H1 (cell line): ENCODE measurements at regions not wholly inside any gene's neighbourhood (a gene's known extent, or its start where the extent isn't known, plus 50 kb on each side); places are given as distances from the start of the nearest gene placed in this dataset.

Source experiments
- CTCF ChIA-PET: fragments of 300-600 bp; sonication (Branson Sonifier 250); formaldehyde crosslinking; loops from one replicate; lab custom pipeline; 2021; ENCODE audit not compliant: partially characterized antibody; lab: Charles Lee
- POLR2A ChIA-PET: fragments of 300-600 bp; sonication (Branson Sonifier 250); formaldehyde crosslinking; loops from one replicate; lab custom pipeline; 2021; ENCODE audit warnings: inconsistent platforms; ENCODE audit not compliant: partially characterized antibody; lab: Charles Lee
- DNase-seq, 2 experiments: peaks; one replicate each; pipeline versions ENCODE4 v3.0.0 to v3.0.0-alpha.2; 2010 to 2022; ENCODE audit warnings: low spot score in 2 of 2, low read depth in 1 of 2, mixed read lengths in 1 of 2
- FAIRE-seq: peaks from 2 replicates; lab custom pipeline; 2011; peaks lifted over from hg19 to GRCh38; lab: Jason Lieb, UNC
- H2AFZ ChIP-seq: 2 replicates; pipeline ENCODE4 v1.8.1; 2012; ENCODE audit warnings: low read length, inconsistent platforms
- H2AK5ac ChIP-seq: 2 replicates; pipeline ENCODE4 v1.6.1; 2013; ENCODE audit warnings: low read depth, low read length
- H2BK120ac ChIP-seq: replicated peaks from 2 replicates; pipeline ENCODE3; 2013; ENCODE audit warnings: low read depth, low read length, inconsistent platforms
- H2BK12ac ChIP-seq: 2 replicates; pipeline ENCODE4 v1.6.1; 2013; ENCODE audit warnings: low read depth, low read length
- H2BK15ac ChIP-seq: 2 replicates; pipeline ENCODE4 v1.6.1; 2013; ENCODE audit warnings: low read length
- H2BK20ac ChIP-seq: 2 replicates; pipeline ENCODE4 v1.6.1; 2013; ENCODE audit warnings: low read length
- H2BK5ac ChIP-seq: 2 replicates; pipeline ENCODE4 v1.6.1; 2013; ENCODE audit warnings: low read depth, low read length
- H3K14ac ChIP-seq: 2 replicates; pipeline ENCODE4 v1.6.1; 2013; ENCODE audit warnings: inconsistent platforms; ENCODE audit not compliant: insufficient read length
- H3K18ac ChIP-seq: 2 replicates; pipeline ENCODE4 v1.6.1; 2013; ENCODE audit warnings: low read length; ENCODE audit errors: extremely low read depth
- H3K23ac ChIP-seq: 2 replicates; pipeline ENCODE4 v1.6.1; 2013; ENCODE audit warnings: inconsistent platforms; ENCODE audit not compliant: insufficient read length
- H3K23me2 ChIP-seq: 2 replicates; pipeline ENCODE4 v1.6.1; 2013; ENCODE audit warnings: low read depth, low read length
- H3K27ac ChIP-seq: 2 replicates; pipeline ENCODE4 v1.6.1; 2011; ENCODE audit warnings: low read depth, low read length, inconsistent platforms
- H3K27me3 ChIP-seq, 4 experiments: replicated peaks in 1 of 4; 1 replicate in 1 of 4; 2 replicates in 3 of 4; pipeline versions ENCODE4 v1.6.1 to v1.8.1; 2011 to 2013; ENCODE audit warnings: low read length in 3 of 4, mild to moderate bottlenecking in 3 of 4, inconsistent platforms in 2 of 4, mixed read lengths in 2 of 4, moderate library complexity in 1 of 4; ENCODE audit not compliant: control insufficient read depth in 3 of 4, insufficient read depth in 3 of 4; ENCODE audit errors: extremely low read depth in 1 of 4
- H3K36me3 ChIP-seq, 4 experiments: 2 replicates each; pipeline versions ENCODE4 v1.6.1 to v1.8.1; 2011 to 2013; ENCODE audit warnings: mild to moderate bottlenecking in 4 of 4, low read length in 3 of 4, moderate library complexity in 2 of 4, control low read depth in 1 of 4, inconsistent platforms in 1 of 4; ENCODE audit not compliant: insufficient read depth in 4 of 4, control insufficient read depth in 2 of 4
- H3K4ac ChIP-seq: replicated peaks from 2 replicates; pipeline ENCODE3; 2013; ENCODE audit warnings: low read length, low read depth, mixed read lengths, inconsistent platforms; ENCODE audit not compliant: insufficient read length
- H3K4me1 ChIP-seq, 4 experiments: replicated peaks in 1 of 4; 1 replicate in 1 of 4; 2 replicates in 3 of 4; pipeline versions ENCODE4 v1.6.1 to v1.8.1; 2011 to 2013; ENCODE audit warnings: low read length in 3 of 4, inconsistent platforms in 2 of 4, mixed read lengths in 1 of 4; ENCODE audit not compliant: insufficient read depth in 4 of 4, control insufficient read depth in 3 of 4
- H3K4me2 ChIP-seq, 2 experiments: 2 replicates each; pipeline versions ENCODE4 v1.6.1 to v1.8.1; 2011 to 2013; ENCODE audit warnings: low read depth in 2 of 2, low read length in 2 of 2, control low read depth in 1 of 2, inconsistent platforms in 1 of 2, mild to moderate bottlenecking in 1 of 2; ENCODE audit not compliant: insufficient read depth in 1 of 2
- H3K4me3 ChIP-seq, 4 experiments: fragments of 200-600, 300-600 bp in 1 of 4; sonication (generic), shearing (Covaris generic), sonication (Bioruptor Twin) in 1 of 4; 2 replicates each; pipeline versions ENCODE4 v1.5.1 to v1.8.1; 2011 to 2016; ENCODE audit warnings: low read length in 4 of 4, low read depth in 3 of 4, control low read depth in 2 of 4, inconsistent platforms in 2 of 4, mild to moderate bottlenecking in 2 of 4, mixed read lengths in 1 of 4, moderate library complexity in 1 of 4; ENCODE audit not compliant: insufficient read depth in 2 of 4; ENCODE audit errors: extremely low read depth in 1 of 4
- H3K56ac ChIP-seq: replicated peaks from 2 replicates; pipeline ENCODE3; 2013; ENCODE audit warnings: low read depth, mild to moderate bottlenecking, mixed read lengths, low read length, inconsistent platforms; ENCODE audit not compliant: insufficient read length
- H3K79me1 ChIP-seq: 2 replicates; pipeline ENCODE4 v1.6.1; 2013; ENCODE audit warnings: low read depth, low read length, control low read depth
- H3K79me2 ChIP-seq, 2 experiments: 2 replicates each; pipeline versions ENCODE4 v1.6.1 to v1.8.1; 2012 to 2013; ENCODE audit warnings: low read length in 2 of 2, mild to moderate bottlenecking in 2 of 2, inconsistent platforms in 1 of 2; ENCODE audit not compliant: insufficient read depth in 2 of 2, control insufficient read depth in 1 of 2
- H3K9ac ChIP-seq, 4 experiments: replicated peaks in 1 of 4; 1 replicate in 1 of 4; 2 replicates in 3 of 4; pipeline versions ENCODE4 v1.6.1 to v1.8.1; 2011 to 2013; ENCODE audit warnings: low read depth in 3 of 4, low read length in 3 of 4, control low read depth in 2 of 4, mild to moderate bottlenecking in 2 of 4, moderate library complexity in 2 of 4, inconsistent platforms in 1 of 4; ENCODE audit errors: extremely low read depth in 1 of 4
- H3K9me3 ChIP-seq, 2 experiments: 2 replicates each; pipeline versions ENCODE4 v1.6.1 to v1.8.1; 2012 to 2013; ENCODE audit warnings: mild to moderate bottlenecking in 2 of 2, moderate library complexity in 2 of 2, control low read depth in 1 of 2, inconsistent platforms in 1 of 2, low read depth in 1 of 2, low read length in 1 of 2, mixed read lengths in 1 of 2; ENCODE audit not compliant: insufficient read depth in 2 of 2
- H4K20me1 ChIP-seq, 2 experiments: replicated peaks in 1 of 2; 2 replicates each; pipeline versions ENCODE3 to v1.8.1; 2011 to 2013; ENCODE audit warnings: inconsistent platforms in 2 of 2, low read length in 2 of 2, mild to moderate bottlenecking in 1 of 2; ENCODE audit not compliant: insufficient read depth in 2 of 2, control insufficient read depth in 1 of 2
- H4K5ac ChIP-seq: 2 replicates; pipeline ENCODE4 v1.6.1; 2013; ENCODE audit warnings: low read length, low read depth, mixed read lengths, inconsistent platforms; ENCODE audit not compliant: insufficient read length
- H4K8ac ChIP-seq: 2 replicates; pipeline ENCODE4 v1.8.0; 2013; ENCODE audit warnings: mild to moderate bottlenecking, moderate library complexity, low read length, inconsistent platforms; ENCODE audit not compliant: insufficient read depth; ENCODE audit errors: extremely low read depth
- H4K91ac ChIP-seq: replicated peaks from 2 replicates; pipeline ENCODE3; 2013; ENCODE audit warnings: low read length, mixed read lengths, inconsistent platforms; ENCODE audit not compliant: insufficient read length
- BCL11A ChIP-seq, 2 experiments: IDR thresholded peaks; one replicate each; pipeline ENCODE4 v1.6.1; 2011; ENCODE audit warnings: low read depth in 2 of 2, low read length in 2 of 2, mild to moderate bottlenecking in 2 of 2
- CEBPB ChIP-seq: IDR thresholded peaks from 2 replicates; pipeline ENCODE4 v1.6.1; 2012; ENCODE audit warnings: low read depth, low read length
- CTBP2 ChIP-seq: IDR thresholded peaks from 2 replicates; pipeline ENCODE4 v1.7.0; 2011; ENCODE audit warnings: borderline replicate concordance, mild to moderate bottlenecking, moderate library complexity, mixed read lengths, low read length; ENCODE audit not compliant: insufficient read depth, insufficient read length
- MAFK ChIP-seq: IDR thresholded peaks from 2 replicates; pipeline ENCODE4 v1.6.1; 2012; ENCODE audit warnings: low read depth, mild to moderate bottlenecking, improper control_type of control experiment, low read length
- SAP30 ChIP-seq: fragments of 300-600 bp; sonication (generic); IDR thresholded peaks from 2 replicates; pipeline ENCODE4 v1.7.1; 2012; ENCODE audit warnings: low read length, moderate library complexity, mild to moderate bottlenecking, inconsistent platforms; ENCODE audit not compliant: insufficient read depth, insufficient replicate concordance
- SIX5 ChIP-seq: IDR thresholded peaks from 2 replicates; pipeline ENCODE4 v1.6.1; 2011; ENCODE audit warnings: mild to moderate bottlenecking, low read depth, low read length
- SP4 ChIP-seq: IDR thresholded peaks from 2 replicates; pipeline ENCODE4 v1.6.1; 2012; ENCODE audit warnings: low read length, inconsistent platforms
- TEAD4 ChIP-seq: IDR thresholded peaks from 2 replicates; pipeline ENCODE4 v1.6.1; 2012; ENCODE audit warnings: low read depth, low read length, inconsistent platforms, mixed read lengths
- YY1 ChIP-seq: IDR thresholded peaks from 2 replicates; pipeline ENCODE4 v1.6.1; 2011; ENCODE audit warnings: low read depth, mild to moderate bottlenecking, low read length
- WGBS, 2 experiments: shearing (Covaris generic) in 1 of 2; methylation state at CpG; one replicate each; pipeline versions ENCODE4 v1.1.6 to v1.1.7; 2013 to 2015; ENCODE audit warnings: low lambda C conversion rate in 2 of 2, mixed read lengths in 2 of 2, inconsistent platforms in 1 of 2, low coverage in 1 of 2, missing lambda C conversion rate in 1 of 2; ENCODE audit not compliant: insufficient replicate concordance in 2 of 2, insufficient coverage in 1 of 2, insufficient read length in 1 of 2; ENCODE audit errors: extremely low coverage in 1 of 2, missing lambda C conversion rate in 1 of 2; 5-methylcytosine and 5-hydroxymethylcytosine counted together
- TF ChIP-seq, protein P1 (sequence below): IDR thresholded peaks from 2 replicates; pipeline ENCODE4 v1.6.1; 2012; ENCODE audit warnings: inconsistent platforms

- WGBS, 2 experiments, result 95% methylated on average over 4 of the region's 4 CpGs; no CpG with 5 or more reads in 1 of the 2 experiments
- H3K4me1 ChIP-seq, result peaks cover 0 to 3% (median 0%) of the 10 kb centered on the region in 4 experiments; a peak in 1 of 7 replicates
- no peaks in the 10 kb centered on the region for H3K23me2 ChIP-seq
- H3K27ac ChIP-seq, result no peak overlapping the region
- H3K79me2 ChIP-seq, result no peaks in the 10 kb centered on the region
- no peaks in the 10 kb centered on the region for H3K27me3 ChIP-seq
- ChIA-PET CTCF (no interaction called here), POLR2A (no interaction called here)
- H3K14ac ChIP-seq, result no peak overlapping the region
- H4K20me1 ChIP-seq, result no peaks in the 10 kb centered on the region
- no peak overlapping the region for H3K4me3 ChIP-seq
- no peak for FAIRE-seq
- H3K56ac ChIP-seq, result no peak overlapping the region
- H3K4ac ChIP-seq, result no peak overlapping the region
- no peak overlapping the region for H3K4me2 ChIP-seq
- no peak overlapping the region for H3K9ac ChIP-seq
- no peak overlapping the region for H2BK120ac ChIP-seq
- no peak overlapping the region for H3K23ac ChIP-seq
- no peak overlapping the region for H4K5ac ChIP-seq
- H3K18ac ChIP-seq, result no peak overlapping the region
- H2AFZ ChIP-seq, result no peak overlapping the region
- H2BK5ac ChIP-seq, result no peak overlapping the region
- no peaks in the 10 kb centered on the region for H3K79me1 ChIP-seq
- H3K36me3 ChIP-seq, result no peaks in the 10 kb centered on the region
- H4K91ac ChIP-seq, result no peak overlapping the region
- DNase-seq, result no peak
- H2AK5ac ChIP-seq, result no peak overlapping the region
- no peak overlapping the region for H2BK12ac ChIP-seq
- H4K8ac ChIP-seq, result no peak overlapping the region
- H2BK15ac ChIP-seq, result no peak overlapping the region
- H2BK20ac ChIP-seq, result no peak overlapping the region
- H3K9me3 ChIP-seq, result no peaks in the 10 kb centered on the region
- TF ChIP-seq BCL11A (IDR thresholded peaks at IDR 0.05; ENCODE audit: low read depth in 2 of 2, low read length in 2 of 2) (no peak), CEBPB (no peak), YY1 (no peak), TEAD4 (no peak), SP4 (no peak), SIX5 (no peak), SAP30 (no peak), CTBP2 (no peak), MAFK (no peak)
- TF ChIP-seq, protein P1, sequence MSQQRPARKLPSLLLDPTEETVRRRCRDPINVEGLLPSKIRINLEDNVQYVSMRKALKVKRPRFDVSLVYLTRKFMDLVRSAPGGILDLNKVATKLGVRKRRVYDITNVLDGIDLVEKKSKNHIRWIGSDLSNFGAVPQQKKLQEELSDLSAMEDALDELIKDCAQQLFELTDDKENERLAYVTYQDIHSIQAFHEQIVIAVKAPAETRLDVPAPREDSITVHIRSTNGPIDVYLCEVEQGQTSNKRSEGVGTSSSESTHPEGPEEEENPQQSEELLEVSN, result no peak
Measured at GRCh38 chr18:2070631-2071030, 500.7 kb downstream of the METTL4 start.
